Uterus (tissue), 3 donors: ENCODE measurements at regions not wholly inside any gene's neighbourhood (a gene's known extent, or its start where the extent isn't known, plus 50 kb on each side); places are given as distances from the start of the nearest gene placed in this dataset.

ENCODE experiments used
- DNase-seq, 2 donors: peaks; one replicate each; pipeline ENCODE4 v3.0.0-alpha.2; 2019 to 2020
- H3K27ac ChIP-seq, 2 donors: fragments of 200-600 bp; sonication (generic); 1 replicate in 1 of 2; 2 replicates in 1 of 2; pipeline ENCODE4 v1.5.1; 2016 to 2018
- H3K27me3 ChIP-seq, 2 donors: fragments of 200-600 bp; sonication (generic); one replicate each; pipeline ENCODE4 v1.5.1; 2018 to 2019; ENCODE audit warnings: control low read depth in 1 of 2
- H3K36me3 ChIP-seq, 2 donors: fragments of 200-600 bp; sonication (generic); one replicate each; pipeline ENCODE4 v1.5.1; 2019; ENCODE audit warnings: control low read depth in 1 of 2
- H3K4me1 ChIP-seq, 2 donors: fragments of 200-600 bp; sonication (generic); one replicate each; pipeline ENCODE4 v1.5.1; 2018 to 2019; ENCODE audit warnings: control low read depth in 1 of 2
- H3K4me3 ChIP-seq, 2 donors: fragments of 200-600 bp; sonication (generic); 1 replicate in 1 of 2; 2 replicates in 1 of 2; pipeline ENCODE4 v1.5.1; 2018 to 2019; ENCODE audit warnings: mild to moderate bottlenecking in 1 of 2
- H3K9me3 ChIP-seq, 2 donors: fragments of 200-600 bp; sonication (generic); one replicate each; pipeline ENCODE4 v1.5.1; 2019; ENCODE audit warnings: control low read depth in 1 of 2
- CTCF ChIP-seq, 4 experiments: fragments of 200-600 bp in 2 of 4; fragments of 450-650 bp in 2 of 4; sonication (generic) in 2 of 4; IDR thresholded peaks; one replicate each; pipeline ENCODE4 v1.5.1; 2016 to 2019; ENCODE audit warnings: antibody characterized with exemption in 4 of 4, mild to moderate bottlenecking in 2 of 4, moderate library complexity in 1 of 4
- POLR2A ChIP-seq, 2 donors: fragments of 450-650 bp; IDR thresholded peaks; one replicate each; pipeline ENCODE4 v1.6.1; 2016; ENCODE audit warnings: antibody characterized with exemption in 2 of 2, mild to moderate bottlenecking in 1 of 2, moderate library complexity in 1 of 2
- intact Hi-C: fragments of 100-400 bp; cut with DNase I; formaldehyde crosslinking; loops from one replicate; pipeline ENCODE4 v1.15.1; 2023; ENCODE audit warnings: low total_unique reads
- donor health status: DM: yes; HTN: yes; CAD: no.

GRCh38 chr12:127675936-127676335 is 591.0 kb upstream of the TMEM132C start:
- Histone ChIP-seq H3K27ac (no peak overlapping the region), H3K4me1 (no peaks in the 10 kb centered on the region), H3K4me3 (no peak overlapping the region), H3K36me3 (no peaks in the 10 kb centered on the region), H3K9me3 (no peaks in the 10 kb centered on the region), H3K27me3 (no peaks in the 10 kb centered on the region)
- no peak for DNase-seq
- TF ChIP-seq CTCF (IDR thresholded peaks at IDR 0.05) (no peak), POLR2A (IDR thresholded peaks at IDR 0.05) (no peak)
- intact Hi-C loops: no loop called here

- intact Hi-C loops: no loop called here
- TF ChIP-seq CTCF (IDR thresholded peaks at IDR 0.05): peak; percentile 51 to 81 (median 72)
- no peak for TF ChIP-seq POLR2A (IDR thresholded peaks at IDR 0.05)
- no peak overlapping the region for H3K27ac ChIP-seq
These were observed 589.3 kb upstream of the TMEM132C start for GRCh38 chr12:127677537-127678131.

DNA sequence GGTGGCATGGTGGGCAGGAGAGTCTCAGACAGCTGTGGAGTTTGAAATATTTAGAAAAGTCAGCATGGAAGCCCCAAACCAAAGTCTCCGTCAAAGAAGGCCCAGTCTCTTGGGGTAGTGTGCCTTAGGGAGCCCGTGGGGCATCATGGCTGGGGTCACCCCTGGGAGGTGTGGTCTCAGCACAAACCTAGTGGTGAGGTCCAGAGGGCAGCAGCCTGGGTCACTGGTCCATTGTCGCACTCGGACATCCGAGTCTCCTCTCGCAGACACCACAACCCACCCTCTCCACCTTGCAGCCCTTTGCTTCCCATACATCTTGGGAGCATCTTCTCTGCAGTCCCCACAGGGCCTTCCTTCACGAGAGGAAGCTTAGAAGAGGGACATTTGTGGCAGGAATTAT is 588.0 kb upstream of the TMEM132C start:
- Histone ChIP-seq H3K27ac (no peak overlapping the region), H3K27me3 (no peaks in the 10 kb centered on the region), H3K36me3 (no peaks in the 10 kb centered on the region), H3K9me3 (no peaks in the 10 kb centered on the region), H3K4me3 (no peak overlapping the region), H3K4me1 (no peaks in the 10 kb centered on the region)
- no peak for TF ChIP-seq CTCF (IDR thresholded peaks at IDR 0.05)
- TF ChIP-seq POLR2A (IDR thresholded peaks at IDR 0.05): no peak
- DNase-seq: no peak
- intact Hi-C loops: no loop called here

More at GRCh38 chr12:127677537-127678131, 589.3 kb upstream of the TMEM132C start:
- H3K4me1 ChIP-seq: no peaks in the 10 kb centered on the region
- H3K4me3 ChIP-seq: no peak overlapping the region
- H3K9me3 ChIP-seq: no peaks in the 10 kb centered on the region
- H3K27me3 ChIP-seq: no peaks in the 10 kb centered on the region
- DNase-seq: peak; percentile 43 to 65
- H3K36me3 ChIP-seq: no peaks in the 10 kb centered on the region

DNA sequence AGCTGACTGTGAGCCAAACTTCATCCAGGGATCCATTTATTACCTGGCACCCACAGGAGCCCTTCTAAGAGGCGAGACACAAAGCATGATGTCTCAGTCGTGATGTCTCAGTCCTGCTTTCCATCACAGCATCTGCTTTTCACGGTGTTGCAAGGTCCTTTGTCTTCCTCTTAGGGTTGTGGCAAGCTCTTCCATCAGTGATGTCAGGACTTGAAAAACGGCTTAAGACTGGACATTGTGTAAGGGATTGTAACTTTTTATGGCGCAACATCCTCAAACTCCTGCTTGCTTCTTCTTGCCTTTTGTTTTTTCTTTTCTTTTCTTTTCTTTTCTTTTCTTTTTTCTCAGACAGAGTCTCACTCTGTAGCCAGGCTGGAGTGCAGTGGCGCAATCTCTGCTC is 586.5 kb upstream of the TMEM132C start:
- intact Hi-C loops: no loop called here
- no peaks in the 10 kb centered on the region for H3K27me3 ChIP-seq

More for the DNA sequence above, 586.5 kb upstream of the TMEM132C start:
- TF ChIP-seq CTCF (IDR thresholded peaks at IDR 0.05) (no peak), POLR2A (IDR thresholded peaks at IDR 0.05) (no peak)
- no peaks in the 10 kb centered on the region for H3K36me3 ChIP-seq
- H3K4me3 ChIP-seq: no peak overlapping the region
- H3K27ac ChIP-seq: no peak overlapping the region
- peaks cover 0 to 4% of the 10 kb centered on the region in 2 donors for H3K4me1 ChIP-seq
- no peak for DNase-seq
- no peaks in the 10 kb centered on the region for H3K9me3 ChIP-seq
